Endodermal cell (in vitro differentiated cells): ENCODE measurements at regions not wholly inside any gene's neighbourhood (a gene's known extent, or its start where the extent isn't known, plus 50 kb on each side); places are given as distances from the start of the nearest gene placed in this dataset.

Source experiments
- DNase-seq: peaks from one replicate; pipeline ENCODE4 v3.0.0-alpha.2; 2017
- H3K27ac ChIP-seq: 2 replicates; pipeline ENCODE4 v1.5.1; 2013; ENCODE audit warnings: mild to moderate bottlenecking, low read depth, low read length, moderate library complexity
- H3K27me3 ChIP-seq: 2 replicates; pipeline ENCODE4 v1.6.1; 2013; ENCODE audit warnings: mild to moderate bottlenecking, low read length, moderate library complexity; ENCODE audit not compliant: insufficient read depth, control insufficient read depth, poor library complexity, severe bottlenecking
- H3K36me3 ChIP-seq: 2 replicates; pipeline ENCODE4 v1.7.0; 2013; ENCODE audit warnings: mild to moderate bottlenecking, low read length, moderate library complexity; ENCODE audit not compliant: control insufficient read depth, insufficient read depth
- H3K4me1 ChIP-seq: one replicate; pipeline ENCODE4 v1.7.0; 2013; ENCODE audit warnings: low read length; ENCODE audit not compliant: control insufficient read depth, insufficient read depth
- H3K4me3 ChIP-seq: 2 replicates; pipeline ENCODE4 v1.5.1; 2013; ENCODE audit warnings: mild to moderate bottlenecking, low read length, moderate library complexity
- H3K9ac ChIP-seq: 2 replicates; pipeline ENCODE4 v1.6.1; 2013; ENCODE audit warnings: mild to moderate bottlenecking, low read length, moderate library complexity; ENCODE audit not compliant: poor library complexity, severe bottlenecking; ENCODE audit errors: extremely low read depth
- H3K9me3 ChIP-seq: 2 replicates; pipeline ENCODE4 v1.6.1; 2013; ENCODE audit warnings: mild to moderate bottlenecking, low read length, moderate library complexity; ENCODE audit not compliant: control insufficient read depth
- H3K27ac Mint-ChIP-seq: 2 replicates; pipeline ENCODE4 v1.8.0; 2020; ENCODE audit warnings: mixed read lengths
- H3K27me3 Mint-ChIP-seq: 2 replicates; pipeline ENCODE4 v1.8.0; 2021; ENCODE audit warnings: mild to moderate bottlenecking, mixed read lengths; ENCODE audit not compliant: insufficient read depth
- H3K36me3 Mint-ChIP-seq: 2 replicates; pipeline ENCODE4 v1.8.0; 2020; ENCODE audit warnings: low read depth, mixed read lengths
- H3K4me1 Mint-ChIP-seq: 2 replicates; pipeline ENCODE4 v1.8.0; 2020; ENCODE audit warnings: mixed read lengths
- H3K4me3 Mint-ChIP-seq: 2 replicates; pipeline ENCODE4 v1.8.0; 2020; ENCODE audit warnings: mild to moderate bottlenecking, moderate library complexity, mixed read lengths
- H3K9me3 Mint-ChIP-seq: 2 replicates; pipeline ENCODE4 v1.8.0; 2020; ENCODE audit warnings: mild to moderate bottlenecking, mixed read lengths
- CTCF ChIP-seq: fragments of 200-600 bp; sonication (generic); conservative IDR thresholded peaks from 2 replicates; pipeline ENCODE4 v1.5.0; 2021; ENCODE audit warnings: antibody characterized with exemption, mild to moderate bottlenecking
- WGBS, 2 experiments: methylation state at CpG; one replicate each; pipeline versions ENCODE4 v1.1.5 to v1.1.7; 2013; ENCODE audit warnings: missing lambda C conversion rate in 2 of 2, mixed read lengths in 1 of 2; ENCODE audit not compliant: insufficient coverage in 1 of 2, insufficient read length in 1 of 2; 5-methylcytosine and 5-hydroxymethylcytosine counted together

GRCh38 chr6:125658136-125658535 lies 91.3 kb upstream of the HEY2 start:
- H3K4me3 Mint-ChIP-seq, result no peak overlapping the region
- TF ChIP-seq CTCF, result no peak
- WGBS, 2 experiments, result 89 to 91% methylated on average over 3 to 4 of the region's 5 CpGs
- no peaks in the 10 kb centered on the region for H3K9me3 Mint-ChIP-seq
- H3K27me3 Mint-ChIP-seq, result peaks cover 4% of the 10 kb centered on the region
- Histone ChIP-seq H3K36me3 (no peaks in the 10 kb centered on the region), H3K27ac (no peak overlapping the region), H3K4me3 (no peak overlapping the region), H3K4me1 (no peaks in the 10 kb centered on the region), H3K9me3 (no peaks in the 10 kb centered on the region), H3K27me3 (no peaks in the 10 kb centered on the region), H3K9ac (no peak overlapping the region)
- no peak for DNase-seq
- H3K27ac Mint-ChIP-seq, result no peak overlapping the region
- H3K4me1 Mint-ChIP-seq, result peaks cover 8% of the 10 kb centered on the region
- H3K36me3 Mint-ChIP-seq, result no peaks in the 10 kb centered on the region

GRCh38 chr6:125658759-125659431 lies 90.5 kb upstream of the HEY2 start:
- Histone ChIP-seq H3K9me3 (no peaks in the 10 kb centered on the region), H3K9ac (no peak overlapping the region), H3K4me3 (no peak overlapping the region), H3K27me3 (no peaks in the 10 kb centered on the region), H3K36me3 (no peaks in the 10 kb centered on the region), H3K27ac (no peak overlapping the region), H3K4me1 (no peaks in the 10 kb centered on the region)
- peaks cover 8% of the 10 kb centered on the region for H3K4me1 Mint-ChIP-seq
- no peak for DNase-seq
- no peak overlapping the region for H3K27ac Mint-ChIP-seq
- no peaks in the 10 kb centered on the region for H3K36me3 Mint-ChIP-seq
- H3K4me3 Mint-ChIP-seq, result no peak overlapping the region
- H3K27me3 Mint-ChIP-seq, result peaks cover 4% of the 10 kb centered on the region
- no peaks in the 10 kb centered on the region for H3K9me3 Mint-ChIP-seq
- TF ChIP-seq CTCF, result no peak
- 77% methylated on average over 3 of the region's 4 CpGs; no CpG with 5 or more reads in 1 of the 2 experiments for WGBS, 2 experiments

- Histone ChIP-seq H3K9me3 (no peaks in the 10 kb centered on the region), H3K36me3 (no peaks in the 10 kb centered on the region), H3K9ac (no peak overlapping the region), H3K4me1 (no peaks in the 10 kb centered on the region), H3K27ac (no peak overlapping the region), H3K4me3 (no peak overlapping the region), H3K27me3 (no peaks in the 10 kb centered on the region)
- H3K27ac Mint-ChIP-seq, result no peak overlapping the region
- no peaks in the 10 kb centered on the region for H3K36me3 Mint-ChIP-seq
- H3K4me1 Mint-ChIP-seq, result peaks cover 8% of the 10 kb centered on the region
- H3K9me3 Mint-ChIP-seq, result no peaks in the 10 kb centered on the region
- no peak for TF ChIP-seq CTCF
- no peak for DNase-seq
- WGBS, 2 experiments, result 97% methylated on average over 1 of the region's 1 CpG; no CpG with 5 or more reads in 1 of the 2 experiments
- peaks cover 4% of the 10 kb centered on the region for H3K27me3 Mint-ChIP-seq
- H3K4me3 Mint-ChIP-seq, result no peak overlapping the region
Observed at GRCh38 chr6:125659887-125660286, 89.5 kb upstream of the HEY2 start.
